HepG2 (cell line): ENCODE measurements at regions not wholly inside any gene's neighbourhood (a gene's known extent, or its start where the extent isn't known, plus 50 kb on each side); places are given as distances from the start of the nearest gene placed in this dataset.

Experiments used
- ATAC-seq: fragments of 200-7000 bp; cut with Tn5 transposase; 3 replicates; pipeline ENCODE4 v1.9.1; 2020; ENCODE audit warnings: mild to moderate bottlenecking, moderate library complexity
- BruUV-seq: library from RNA; stranded (reverse); fragments of 400-500 nt; replicated peaks from 2 replicates; lab custom pipeline; 2021; lab: Mats Ljungman, UMichigan
- CTCF ChIA-PET: fragments of 300-600 bp; formaldehyde crosslinking; extraction: SDS; loops from one replicate; lab custom pipeline; 2021; ENCODE audit warnings: low total read pairs, inconsistent platforms, low intra/inter-chr PET ratio; lab: Yijun Ruan, JAX
- POLR2A ChIA-PET: fragments of 350-600 bp; sonication (Branson Sonifier 250); formaldehyde crosslinking; loops from one replicate; lab custom pipeline; 2020; ENCODE audit warnings: antibody characterized with exemption, inconsistent platforms; lab: Yijun Ruan, JAX
- DNase-seq: peaks from one replicate; pipeline ENCODE4 v3.0.0-alpha.2; 2015; ENCODE audit warnings: low spot score
- FAIRE-seq: peaks from 3 replicates; lab custom pipeline; 2011; peaks lifted over from hg19 to GRCh38; lab: Jason Lieb, UNC
- H2AFZ ChIP-seq: one replicate; pipeline ENCODE4 v1.6.1; 2011; ENCODE audit warnings: low read length, inconsistent platforms
- H3K27ac ChIP-seq: fragments of 300-600 bp; 3 replicates; pipeline ENCODE4 v1.8.0; 2011; ENCODE audit warnings: mixed run types, mild to moderate bottlenecking, mixed read lengths, low read length, inconsistent platforms; ENCODE audit not compliant: insufficient read depth; ENCODE audit errors: extremely low read length
- H3K27me3 ChIP-seq, 2 experiments: fragments of 200-600 bp in 1 of 2; 2 replicates in 1 of 2; 3 replicates in 1 of 2; pipeline versions ENCODE4 v1.6.0 to v1.8.0; 2011; ENCODE audit warnings: low read length in 2 of 2, mild to moderate bottlenecking in 2 of 2, moderate library complexity in 2 of 2, inconsistent platforms in 1 of 2; ENCODE audit not compliant: insufficient read depth in 2 of 2, control insufficient read depth in 1 of 2
- H3K36me3 ChIP-seq, 2 experiments: fragments of 200-600 bp in 1 of 2; replicated peaks in 1 of 2; 2 replicates in 1 of 2; 3 replicates in 1 of 2; pipeline versions ENCODE4 v1.5.1 to v1.8.0; 2011; ENCODE audit warnings: low read length in 2 of 2, inconsistent platforms in 1 of 2; ENCODE audit not compliant: insufficient read depth in 2 of 2, control insufficient read depth in 1 of 2
- H3K4me1 ChIP-seq: 2 replicates; pipeline ENCODE4 v1.5.1; 2012; ENCODE audit warnings: low read length, inconsistent platforms; ENCODE audit not compliant: insufficient read depth
- H3K4me2 ChIP-seq: 2 replicates; pipeline ENCODE4 v1.6.0; 2011; ENCODE audit warnings: low read depth, low read length, inconsistent platforms
- H3K4me3 ChIP-seq, 3 experiments: fragments of 200-600 bp in 1 of 3; sonication (generic), shearing (Covaris generic) in 1 of 3; replicated peaks in 1 of 3; 2 replicates each; pipeline ENCODE4 v1.5.1; 2011 to 2016; ENCODE audit warnings: low read length in 3 of 3, inconsistent platforms in 2 of 3, low read depth in 2 of 3, mild to moderate bottlenecking in 2 of 3, control low read depth in 1 of 3, mixed read lengths in 1 of 3; ENCODE audit not compliant: insufficient read depth in 1 of 3
- H3K79me2 ChIP-seq: one replicate; pipeline ENCODE4 v1.6.1; 2011; ENCODE audit warnings: low read length, inconsistent platforms; ENCODE audit not compliant: insufficient read depth
- H3K9ac ChIP-seq: 2 replicates; pipeline ENCODE4 v1.6.0; 2011; ENCODE audit warnings: mild to moderate bottlenecking, low read depth, low read length, inconsistent platforms; ENCODE audit not compliant: insufficient read depth
- H3K9me3 ChIP-seq: 2 replicates; pipeline ENCODE4 v1.5.1; 2012; ENCODE audit warnings: mild to moderate bottlenecking, low read length
- H4K20me1 ChIP-seq: 2 replicates; pipeline ENCODE4 v1.6.0; 2011; ENCODE audit warnings: inconsistent platforms, mild to moderate bottlenecking, low read length, moderate library complexity; ENCODE audit not compliant: insufficient read depth
- CCDC6 ChIP-seq: sonication (generic); formaldehyde crosslinking; IDR thresholded peaks from 2 replicates; pipeline ENCODE4 v1.8.1; 2022; ENCODE audit warnings: mild to moderate bottlenecking, missing genetic modification reagents, moderate library complexity
- GLMP ChIP-seq: sonication (generic); formaldehyde crosslinking; IDR thresholded peaks from 2 replicates; pipeline ENCODE4 v1.9.0; 2021; ENCODE audit warnings: missing genetic modification reagents, mild to moderate bottlenecking, borderline replicate concordance
- KLF11 ChIP-seq: IDR thresholded peaks from 2 replicates; pipeline ENCODE4 v1.6.1; 2016; ENCODE audit warnings: missing compliant biosample characterization
- MYC ChIP-seq: sonication (generic); formaldehyde crosslinking; IDR thresholded peaks from 2 replicates; pipeline ENCODE4 v1.9.0; 2021; ENCODE audit warnings: missing genetic modification reagents, borderline replicate concordance
- RELA ChIP-seq: sonication (generic); formaldehyde crosslinking; IDR thresholded peaks from 2 replicates; pipeline ENCODE4 v1.4.0; 2020; ENCODE audit warnings: missing genetic modification reagents
- TAF1 ChIP-seq: sonication (generic); formaldehyde crosslinking; IDR thresholded peaks from 2 replicates; pipeline ENCODE4 v1.4.0; 2020; ENCODE audit warnings: missing genetic modification reagents
- ZNF329 ChIP-seq: sonication (generic); formaldehyde crosslinking; IDR thresholded peaks from 2 replicates; pipeline ENCODE4 v1.9.0; 2021; ENCODE audit warnings: low read depth, mild to moderate bottlenecking, missing genetic modification reagents
- ZNF382 ChIP-seq: sonication (generic); formaldehyde crosslinking; IDR thresholded peaks from 2 replicates; pipeline ENCODE4 v1.5.0; 2020; ENCODE audit warnings: missing genetic modification reagents, mild to moderate bottlenecking, borderline replicate concordance
- ZNF816 ChIP-seq: sonication (generic); formaldehyde crosslinking; IDR thresholded peaks from 2 replicates; pipeline ENCODE4 v1.8.0; 2022; ENCODE audit warnings: missing genetic modification reagents, mild to moderate bottlenecking, borderline replicate concordance
- WGBS: methylation state at CpG from one replicate; pipeline ENCODE4 v1.1.6; 2017; ENCODE audit warnings: low lambda C conversion rate; 5-methylcytosine and 5-hydroxymethylcytosine counted together
- in situ Hi-C: cut with HindIII; loops from 2 replicates; pipeline ENCODE4 v1.10.0; 2017; ENCODE audit warnings: low pct_unique_long_range_greater_than_20kb; ENCODE audit not compliant: extremely low pct_ligation_motif_present
- intact Hi-C: fragments of 100-400 bp; cut with micrococcal nuclease; formaldehyde crosslinking; loops from one replicate; pipeline ENCODE4 v1.10.0; 2022; ENCODE audit not compliant: unreplicated experiment

- Histone ChIP-seq H3K27me3 (0 out of 5 replicates have a peak, but pooled peaks cover 0 to 8% of the 10 kb centered on the region in 2 experiments), H3K4me3 (no peak overlapping the region), H3K4me2 (no peak overlapping the region), H3K27ac (no peak overlapping the region), H3K9ac (no peak overlapping the region), H4K20me1 (no peaks in the 10 kb centered on the region), H3K79me2 (no peaks in the 10 kb centered on the region), H3K4me1 (no peaks in the 10 kb centered on the region), H3K9me3 (no peaks in the 10 kb centered on the region), H3K36me3 (no peaks in the 10 kb centered on the region), H2AFZ (no peak overlapping the region)
- ATAC-seq, result no peak
- WGBS, result 3% methylated on average over 4 of the region's 4 CpGs
- BruUV-seq, result no TSS peak
- intact Hi-C loops (no loop called here), in situ Hi-C loops (no loop called here)
- CTCF ChIA-PET, result no interaction called here
- DNase-seq, result no peak
- POLR2A ChIA-PET, result no interaction called here
- no peak for TF ChIP-seq RELA (CRISPR knock-in tag)
- no peak for TF ChIP-seq ZNF816 (CRISPR knock-in tag)
- TF ChIP-seq ZNF382, result no peak
- FAIRE-seq, result no peak
Observed at GRCh38 chr17:51474764-51475163, 214.4 kb downstream of the UTP18 start.

GRCh38 chr17:51475730-51476129, 215.4 kb downstream of the UTP18 start:
- Histone ChIP-seq H2AFZ (no peak overlapping the region), H3K4me3 (no peak overlapping the region), H3K36me3 (no peaks in the 10 kb centered on the region), H3K4me2 (no peak overlapping the region)
- WGBS, result 8% methylated on average over 5 of the region's 5 CpGs
- TF ChIP-seq ZNF382 (no peak), CCDC6 (CRISPR knock-in tag) (no peak), ZNF329 (no peak), GLMP (CRISPR knock-in tag) (no peak), KLF11 (CRISPR knock-in tag) (no peak), TAF1 (CRISPR knock-in tag) (no peak), MYC (CRISPR knock-in tag) (no peak)
- TF ChIP-seq, all 625 proteins: peak for 0
- Histone ChIP-seq H3K27me3 (0 out of 5 replicates have a peak, but pooled peaks cover 0 to 8% of the 10 kb centered on the region in 2 experiments), H3K4me1 (no peaks in the 10 kb centered on the region), H3K9me3 (no peaks in the 10 kb centered on the region), H4K20me1 (no peaks in the 10 kb centered on the region), H3K79me2 (no peaks in the 10 kb centered on the region), H3K9ac (no peak overlapping the region), H3K27ac (no peak overlapping the region)
- no TSS peak for BruUV-seq
- FAIRE-seq (no peak), ATAC-seq (no peak), DNase-seq (no peak)
- intact Hi-C loops (no loop called here), in situ Hi-C loops (no loop called here)
- ChIA-PET POLR2A (no interaction called here), CTCF (no interaction called here)
